ENCODE measurements at regions not wholly inside any gene's neighbourhood (a gene's known extent, or its start where the extent isn't known, plus 50 kb on each side); places are given as distances from the start of the nearest gene placed in this dataset.

GRCh38 chr5:124644582-124644981 lies 101.9 kb downstream of the ZNF608 start:
- DNase-seq = no peak

- no peak for DNase-seq
Observed at GRCh38 chr5:124644138-124644537, 102.3 kb downstream of the ZNF608 start.

- DNase-seq = no peak
Observed at GRCh38 chr5:124643336-124643735, 103.1 kb downstream of the ZNF608 start.

- no peak for DNase-seq
Observed at GRCh38 chr5:124642151-124642550, 104.3 kb downstream of the ZNF608 start.

GRCh38 chr5:124641154-124641792 lies 105.2 kb downstream of the ZNF608 start:
- DNase-seq = no peak

- DNase-seq = no peak
Observed at GRCh38 chr5:124639095-124639665, 107.3 kb downstream of the ZNF608 start.

GRCh38 chr5:124637011-124637410 lies 109.4 kb downstream of the ZNF608 start:
- no peak for DNase-seq

- no peak for DNase-seq
Observed at GRCh38 chr5:124634741-124635323, 111.6 kb downstream of the ZNF608 start.

GRCh38 chr5:124634228-124634739 lies 112.2 kb downstream of the ZNF608 start:
- DNase-seq = no peak

GRCh38 chr5:124633209-124633608 lies 113.2 kb downstream of the ZNF608 start:
- DNase-seq = no peak

GRCh38 chr5:124631874-124632550 lies 114.4 kb downstream of the ZNF608 start:
- no peak for DNase-seq

GRCh38 chr5:124630767-124631704 lies 115.4 kb downstream of the ZNF608 start:
- no peak for DNase-seq

- no peak for DNase-seq
Observed at GRCh38 chr5:124628721-124629596, 117.5 kb downstream of the ZNF608 start.

GRCh38 chr5:124627815-124628595 lies 118.4 kb downstream of the ZNF608 start:
- DNase-seq = no peak

- DNase-seq = no peak
Observed at GRCh38 chr5:124626053-124626452, 120.4 kb downstream of the ZNF608 start.

GRCh38 chr5:124623265-124623664 lies 123.2 kb downstream of the ZNF608 start:
- no peak for DNase-seq

GRCh38 chr5:124622851-124623250 lies 123.6 kb downstream of the ZNF608 start:
- no peak for DNase-seq

GRCh38 chr5:124621279-124621678 lies 125.2 kb downstream of the ZNF608 start:
- no peak for DNase-seq

GRCh38 chr5:124620743-124621142 lies 125.7 kb downstream of the ZNF608 start:
- DNase-seq = no peak

- no peak for DNase-seq
Observed at GRCh38 chr5:124619121-124619520, 127.3 kb downstream of the ZNF608 start.

- DNase-seq = no peak
Observed at GRCh38 chr5:124617787-124618186, 128.7 kb downstream of the ZNF608 start.

Measured in NCI-H1694 treated with DMSO at 0.1 percent for 48 hours (cell line).